ENCODE measurements at regions not wholly inside any gene's neighbourhood (a gene's known extent, or its start where the extent isn't known, plus 50 kb on each side); places are given as distances from the start of the nearest gene placed in this dataset.

- TF ChIP-seq MAX (IDR thresholded peaks at IDR 0.05) (no peak), CTCF (IDR thresholded peaks at IDR 0.05; ENCODE audit: low read depth, low read length, missing input control) (no peak), REST (IDR thresholded peaks at IDR 0.05) (no peak), ZBTB33 (IDR thresholded peaks at IDR 0.05) (no peak), TAF1 (conservative IDR thresholded peaks at IDR 0.05) (no peak), JUND (IDR thresholded peaks at IDR 0.05) (no peak), RAD21 (IDR thresholded peaks at IDR 0.05) (no peak), RXRA (IDR thresholded peaks at IDR 0.05) (no peak), ATF3 (IDR thresholded peaks at IDR 0.05) (no peak), GABPA (IDR thresholded peaks at IDR 0.05 in 1 of 2, conservative IDR thresholded peaks at IDR 0.05 in 1 of 2) (no peak), FOXA1 (IDR thresholded peaks at IDR 0.05) (no peak)
Measured at GRCh38 chr13:55464222-55464621, 1676.5 kb upstream of the PRR20A start.
